ENCODE measurements at regions not wholly inside any gene's neighbourhood (a gene's known extent, or its start where the extent isn't known, plus 50 kb on each side); places are given as distances from the start of the nearest gene placed in this dataset.
"Not testable (repeated sequence)": the region's sequence is repeated elsewhere in the genome, so short reads cannot be mapped to it uniquely, and the experiment has no call there.

DNA sequence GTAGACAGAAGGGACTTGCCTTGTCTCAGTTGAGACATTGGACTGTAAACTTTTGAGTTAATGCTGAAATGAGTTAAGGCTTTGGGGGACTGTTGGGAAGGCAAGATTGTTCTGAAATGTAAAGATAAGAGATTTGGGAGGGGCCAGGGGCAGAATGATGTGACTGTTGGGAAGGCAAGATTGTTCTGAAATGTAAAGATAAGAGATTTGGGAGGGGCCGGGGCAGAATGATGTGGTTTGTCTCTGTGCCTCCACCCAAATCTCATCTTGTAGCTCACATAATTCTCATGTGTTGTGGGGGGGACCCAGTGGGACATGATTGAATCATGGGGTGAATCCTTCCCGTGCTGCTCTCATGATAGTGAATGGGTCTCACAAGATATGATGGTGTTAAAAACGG is 1217.1 kb downstream of the GALC start:
- not testable (repeated sequence) for DNase-seq

DNA sequence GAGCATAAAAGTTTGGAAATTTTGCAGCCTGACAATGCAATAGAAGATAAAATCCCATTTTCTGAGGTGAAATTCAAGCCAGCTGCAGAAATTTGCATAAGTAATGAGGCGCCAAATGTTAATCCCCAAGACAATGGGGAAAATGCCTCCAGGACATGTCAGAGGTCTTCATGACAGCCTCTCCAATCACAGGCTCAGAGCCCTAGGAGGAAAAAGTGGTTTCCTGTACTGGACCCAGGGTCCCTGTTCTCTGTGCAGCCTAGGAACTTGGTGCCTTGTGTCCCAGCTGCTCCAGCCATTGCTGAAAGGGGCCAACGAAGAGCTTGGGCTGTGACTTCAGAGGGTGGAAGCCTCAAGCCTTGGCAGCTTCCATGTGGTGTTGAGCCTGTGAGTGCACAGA is 1218.1 kb downstream of the GALC start:
- no peak for DNase-seq

DNA sequence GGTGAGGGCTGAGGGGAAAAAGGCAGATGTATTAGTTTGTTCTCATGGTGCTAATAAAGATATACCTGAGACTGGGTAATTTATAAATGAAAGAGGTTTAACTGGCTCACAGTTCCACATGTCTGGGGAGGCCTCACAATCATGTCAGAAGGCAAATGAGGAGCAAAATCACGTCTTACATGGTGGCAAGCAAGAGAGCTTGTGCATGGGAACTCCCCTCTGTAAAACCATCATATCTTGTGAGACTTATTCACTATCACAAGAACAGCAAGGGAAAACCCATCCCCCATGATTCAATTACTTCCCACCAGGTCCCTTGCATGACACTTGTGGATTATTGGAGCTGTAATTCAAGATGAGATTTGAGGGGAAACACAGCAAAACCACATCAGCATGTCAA is 1220.9 kb downstream of the GALC start:
- no peak for DNase-seq

DNA sequence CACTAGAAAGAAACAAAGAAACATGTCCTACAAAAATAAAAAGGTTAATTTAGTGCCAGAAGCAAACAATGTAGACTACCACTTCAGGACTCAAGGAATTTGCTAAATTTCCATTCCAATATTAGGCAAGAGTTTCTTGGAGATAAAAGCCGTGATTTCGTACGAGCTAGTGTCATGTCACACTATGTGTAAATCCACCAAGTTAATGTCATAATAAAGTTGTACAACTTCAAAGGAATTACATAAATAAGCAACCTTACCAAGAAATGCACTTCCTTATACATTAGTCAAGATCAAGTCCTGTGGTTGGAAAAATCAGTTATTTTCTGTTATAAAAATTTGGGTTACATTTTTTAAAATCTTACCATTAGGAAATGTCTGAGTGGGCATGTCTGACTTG is 1222.8 kb downstream of the GALC start:
- DNase-seq = no peak

DNA sequence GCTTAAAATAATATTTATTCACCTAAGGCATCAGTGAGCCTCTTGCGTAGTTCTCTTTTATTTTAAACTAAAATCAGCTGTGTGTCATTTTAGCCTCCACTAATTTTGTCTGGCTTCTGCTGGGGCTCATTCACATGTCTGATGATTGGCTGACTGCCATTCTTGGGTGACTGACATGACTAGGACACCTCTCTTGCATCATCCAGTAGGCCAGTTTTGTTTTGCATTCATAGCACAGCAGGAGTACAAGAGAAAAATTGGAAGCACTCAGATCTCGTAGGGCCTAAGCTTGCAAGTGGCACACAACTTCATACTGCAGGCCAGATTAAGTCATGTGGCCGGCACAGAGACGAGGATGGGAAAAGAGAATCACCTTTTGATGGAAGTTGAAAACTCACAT is 1226.5 kb downstream of the GALC start:
- DNase-seq = no peak

- DNase-seq = no peak
These were observed 1231.4 kb downstream of the GALC start for GRCh38 chr14:86761611-86762010.

DNA sequence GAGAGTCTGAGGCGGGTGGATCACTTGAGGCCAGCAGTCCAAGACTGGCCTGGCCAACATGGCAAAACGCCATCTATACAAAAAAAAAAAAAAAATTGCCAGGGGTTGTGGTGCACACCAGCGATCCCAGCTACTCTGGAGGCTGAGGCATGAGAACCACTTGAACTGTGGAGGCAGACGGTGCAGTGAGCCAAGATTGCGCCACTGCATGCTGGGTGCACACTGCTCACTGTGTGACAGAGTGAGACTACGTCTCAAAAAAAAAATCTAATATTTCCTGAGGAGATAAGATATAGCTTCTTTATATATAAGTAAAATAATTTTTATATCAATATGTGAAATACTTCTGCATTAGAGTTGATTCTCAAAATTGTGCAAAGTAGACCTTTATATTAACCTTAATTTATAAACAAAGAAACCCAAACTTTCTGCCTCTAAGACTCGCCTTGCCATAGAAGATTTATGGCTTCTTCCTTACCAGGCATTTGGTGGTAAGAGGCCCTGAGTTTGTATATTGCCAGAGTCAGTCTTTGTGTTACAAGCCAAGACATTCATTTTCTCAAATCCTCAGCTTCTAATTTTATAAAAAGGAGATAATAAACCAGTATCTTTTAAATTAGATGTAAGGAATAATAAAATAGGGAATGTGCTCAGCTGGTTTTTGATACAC is 1226.7 kb downstream of the FLRT2 start:
- no peak for DNase-seq

DNA sequence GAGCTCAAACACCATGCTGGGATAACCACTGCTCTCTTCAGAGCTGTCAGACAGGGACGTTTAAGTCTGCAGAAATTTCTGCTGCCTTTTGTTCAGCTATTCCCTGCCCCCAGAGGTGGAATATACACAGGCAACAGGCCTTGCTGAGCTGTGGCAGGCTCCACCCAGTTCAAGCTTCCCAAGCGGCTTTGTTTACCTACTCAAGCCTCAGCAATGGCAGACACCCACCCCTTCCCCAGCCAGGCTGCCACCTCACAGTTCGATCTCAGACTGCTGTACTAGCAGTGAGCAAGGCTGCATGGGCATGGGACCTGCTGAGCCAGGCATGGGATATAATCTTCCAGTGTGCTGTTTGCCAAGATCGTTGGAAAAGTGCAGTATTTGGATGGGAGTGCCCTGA is 1220.5 kb downstream of the FLRT2 start:
- not testable (repeated sequence) for DNase-seq

DNA sequence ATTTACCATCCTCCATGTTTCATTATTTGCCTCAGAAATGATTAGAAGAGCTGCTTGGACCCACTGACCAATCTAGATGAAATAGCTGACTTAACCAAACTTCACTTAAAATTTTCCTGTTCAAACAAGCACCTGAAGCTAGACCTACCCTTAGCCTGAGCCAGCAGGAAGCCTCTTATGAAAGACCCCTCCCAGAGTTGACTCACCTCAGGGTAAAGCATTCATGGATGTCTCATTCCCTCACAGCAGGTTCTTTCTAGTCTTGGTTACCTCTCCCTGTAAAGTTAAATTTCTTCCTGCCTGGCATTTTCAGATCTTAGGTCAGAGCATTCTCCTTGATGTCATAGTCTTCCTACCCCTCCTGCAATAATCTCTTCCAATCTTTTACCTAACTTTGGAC is 1209.8 kb downstream of the FLRT2 start:
- DNase-seq = no peak

DNA sequence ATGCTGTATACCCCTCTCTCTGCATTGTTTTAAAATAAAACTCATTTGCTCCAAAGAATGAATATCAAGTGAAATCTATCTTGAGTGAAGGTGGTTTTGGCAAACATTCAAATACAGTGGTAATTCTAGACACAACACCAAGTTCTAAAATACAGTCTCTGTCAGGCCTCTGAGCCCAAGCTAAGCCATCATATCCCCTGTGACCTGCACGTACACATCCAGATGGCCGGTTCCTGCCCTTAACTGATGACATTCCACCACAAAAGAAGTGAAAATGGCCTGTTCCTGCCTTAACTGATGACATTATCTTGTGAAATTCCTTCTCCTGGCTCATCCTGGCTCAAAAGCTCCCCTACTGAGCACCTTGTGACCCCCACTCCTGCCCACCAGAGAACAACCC is 1201.5 kb downstream of the FLRT2 start:
- not testable (repeated sequence) for DNase-seq

DNA sequence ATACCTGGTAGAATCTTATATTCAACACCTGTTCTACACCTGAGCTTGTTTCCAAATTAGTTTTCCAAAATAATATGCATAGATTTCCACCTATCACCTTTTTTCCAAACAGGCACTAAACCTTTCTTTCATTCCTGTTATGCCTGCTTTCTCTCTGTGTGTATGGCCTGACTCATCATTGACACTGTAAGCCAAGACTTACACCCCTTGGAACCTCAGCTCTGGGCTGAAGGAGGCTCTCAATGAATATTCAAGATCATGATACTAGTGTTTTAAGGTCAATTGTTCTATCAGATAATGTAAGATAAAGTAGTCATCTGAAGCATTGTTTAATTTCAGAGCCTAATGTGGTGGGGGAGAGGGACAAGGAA is 1193.3 kb downstream of the FLRT2 start:
- no peak for DNase-seq

GRCh38 chr14:86722612-86723253 is 1192.8 kb downstream of the FLRT2 start:
- DNase-seq = no peak

DNA sequence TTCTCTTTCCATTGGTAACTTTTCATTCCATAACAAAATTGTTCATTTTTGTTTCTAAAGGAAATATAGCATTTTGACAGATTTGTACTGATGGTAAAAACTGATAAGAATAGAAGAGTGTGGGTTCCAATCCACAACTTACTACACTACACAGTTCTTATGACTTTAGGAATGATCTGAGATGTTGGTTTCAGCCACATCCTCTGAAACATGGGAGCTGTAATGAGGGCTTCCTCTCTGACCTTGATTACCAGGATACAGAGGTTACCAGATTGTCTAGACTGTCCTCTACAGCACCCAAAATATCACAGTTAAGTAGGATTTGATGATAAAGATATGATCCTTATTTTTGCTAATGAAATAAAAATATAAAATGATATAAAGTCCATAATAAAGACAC is 1184.6 kb downstream of the FLRT2 start:
- no peak for DNase-seq

- DNase-seq = no peak
These were observed 1184.2 kb downstream of the FLRT2 start for GRCh38 chr14:86714153-86714552.

DNA sequence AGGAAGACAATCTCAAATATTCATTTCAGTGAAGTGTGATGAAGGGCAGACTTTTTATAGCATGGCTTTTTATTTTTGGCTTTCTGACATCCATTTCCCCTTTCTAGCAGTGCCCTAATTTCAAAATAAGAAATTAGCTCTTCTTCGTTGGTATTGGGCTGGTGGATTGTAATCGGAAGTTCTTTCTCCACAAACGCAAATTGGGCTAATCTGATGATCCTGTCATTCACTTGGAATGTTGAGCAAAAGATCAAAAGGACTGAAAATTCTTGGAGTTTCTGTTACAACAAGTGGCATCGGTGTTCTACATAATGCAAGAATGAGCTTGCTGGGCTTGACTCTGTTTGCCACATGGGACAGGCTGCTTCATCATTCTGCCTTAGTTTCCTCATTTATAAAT is 1182.8 kb downstream of the FLRT2 start:
- DNase-seq = no peak

GRCh38 chr14:86712176-86712575 is 1182.2 kb downstream of the FLRT2 start:
- no peak for DNase-seq

DNA sequence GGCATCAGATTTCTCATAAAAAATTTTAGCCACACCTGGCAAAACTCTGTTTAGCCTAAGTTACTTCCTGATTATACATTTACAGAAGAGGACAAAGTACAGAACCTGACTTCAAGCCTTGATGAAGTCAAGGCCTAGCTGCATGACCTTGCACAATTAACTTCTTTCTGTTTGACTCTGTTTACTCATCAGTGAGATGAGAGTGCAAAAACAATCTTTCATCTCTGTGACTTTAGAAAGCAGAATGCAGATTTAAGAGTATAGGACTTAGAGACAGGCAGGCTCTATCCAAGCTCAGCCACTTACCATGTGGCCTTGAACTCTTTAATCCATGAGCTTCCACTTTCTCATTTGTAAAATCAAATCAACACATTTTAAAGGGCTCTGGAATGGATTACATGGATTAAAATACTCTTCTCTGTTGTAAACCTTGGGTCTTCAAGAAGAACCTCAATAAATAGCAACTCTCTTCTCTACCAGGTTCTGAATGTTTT is 1178.9 kb downstream of the FLRT2 start:
- no peak for DNase-seq

DNA sequence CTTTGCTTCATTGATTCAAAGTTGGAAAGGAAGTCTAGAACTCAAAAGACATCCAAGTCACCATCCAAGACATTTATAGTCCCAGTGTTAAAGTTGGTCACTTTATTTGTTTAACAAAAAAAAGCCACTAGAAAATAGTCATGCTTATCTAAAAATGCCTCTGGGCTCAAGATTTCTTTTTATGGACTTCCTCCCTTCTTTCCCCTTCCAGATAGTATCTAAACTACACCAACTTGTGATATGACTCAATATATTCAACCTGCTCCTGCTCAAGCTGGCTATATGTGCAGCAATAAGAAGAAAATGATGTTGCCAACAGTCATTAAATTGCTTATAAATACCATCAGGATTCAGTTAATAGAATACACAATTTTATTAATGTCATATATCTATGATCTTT is 1177.1 kb downstream of the FLRT2 start:
- DNase-seq = no peak

- DNase-seq = no peak
These were observed 1153.6 kb downstream of the FLRT2 start for GRCh38 chr14:86683561-86683960.

DNA sequence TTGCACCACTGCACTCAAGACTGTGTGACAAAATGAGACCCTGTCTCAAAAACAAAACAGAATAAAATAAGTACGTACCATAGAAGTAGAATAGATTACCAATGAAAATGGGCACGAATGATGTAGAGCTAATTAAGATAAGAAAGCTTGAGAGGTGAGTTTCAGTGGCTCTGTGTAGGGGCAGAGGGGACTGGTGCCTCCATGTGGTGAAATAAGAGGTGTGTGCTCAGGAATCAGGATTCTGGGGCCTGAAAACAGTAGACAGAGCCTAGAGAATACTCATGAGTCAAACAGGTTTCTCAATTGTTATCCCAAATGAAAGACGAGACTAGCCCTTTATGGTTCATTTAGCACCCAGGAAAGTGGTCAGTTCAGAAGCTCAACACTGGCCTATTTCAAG is 1145.1 kb downstream of the FLRT2 start:
- no peak for DNase-seq

- no peak for DNase-seq
These were observed 1143.6 kb downstream of the FLRT2 start for GRCh38 chr14:86673523-86673969.

DNA sequence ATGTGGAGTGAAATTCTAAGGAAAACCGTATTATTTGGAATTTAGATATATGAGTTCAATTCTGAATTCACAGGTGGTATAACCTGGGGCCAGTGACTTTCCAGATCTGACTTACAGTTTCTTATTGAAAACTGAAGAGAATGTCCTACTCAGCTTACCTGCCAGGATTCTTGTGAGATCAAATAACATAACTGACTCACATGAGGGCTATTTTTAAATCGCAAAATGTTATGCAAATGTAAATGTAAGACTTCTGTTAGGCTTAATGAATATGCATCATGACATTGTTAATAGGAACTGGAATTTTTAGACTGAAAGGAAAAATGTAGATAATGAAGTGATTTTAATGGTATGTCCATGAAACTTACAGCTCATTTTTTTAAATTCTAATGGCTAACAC is 1142.1 kb downstream of the FLRT2 start:
- DNase-seq = no peak

DNA sequence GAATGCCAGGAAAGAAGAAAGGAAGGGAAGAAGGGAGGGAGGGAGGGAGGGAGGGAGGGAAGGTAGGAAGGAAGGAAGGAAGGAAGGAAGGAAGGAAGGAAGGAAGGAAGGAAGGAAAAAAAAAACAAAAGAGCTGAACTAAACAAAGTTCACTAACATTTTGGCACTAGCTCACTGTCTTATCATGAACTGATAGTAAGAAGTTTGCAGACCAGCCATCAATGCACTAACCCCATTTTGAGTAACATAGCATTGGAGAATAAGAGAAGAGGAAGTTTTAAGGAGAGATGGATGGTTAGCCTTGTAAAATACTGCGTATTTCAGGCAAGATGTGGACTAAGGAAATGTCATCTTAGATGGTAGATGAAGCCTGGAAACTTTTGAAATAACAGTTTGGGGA is 1136.0 kb downstream of the FLRT2 start:
- DNase-seq = no peak

GRCh38 chr14:86662334-86662733 is 1132.4 kb downstream of the FLRT2 start:
- no peak for DNase-seq
